Hindlimb muscle (tissue), 1 donor: ENCODE measurements at regions not wholly inside any gene's neighbourhood (a gene's known extent, or its start where the extent isn't known, plus 50 kb on each side); places are given as distances from the start of the nearest gene placed in this dataset.

Experiments
- DNase-seq: peaks from one replicate; pipeline ENCODE4 v3.0.0-alpha.2; 2013

GRCh38 chr7:17020250-17020649, 138.5 kb upstream of the AGR3 start:
- no peak for DNase-seq

- DNase-seq, result no peak
Observed at GRCh38 chr7:17021205-17021604, 139.4 kb upstream of the AGR3 start.

GRCh38 chr7:17022920-17023319, 141.1 kb upstream of the AGR3 start:
- no peak for DNase-seq

- DNase-seq, result no peak
Observed at GRCh38 chr7:17026269-17026668, 144.5 kb upstream of the AGR3 start.

- no peak for DNase-seq
Observed at GRCh38 chr7:17027143-17027788, 145.5 kb upstream of the AGR3 start.

- DNase-seq, result no peak
Observed at GRCh38 chr7:17027789-17028152, 146.0 kb upstream of the AGR3 start.

- DNase-seq, result no peak
Observed at GRCh38 chr7:17029150-17029549, 147.4 kb upstream of the AGR3 start.

- DNase-seq, result no peak
Observed at GRCh38 chr7:17030559-17030958, 148.8 kb upstream of the AGR3 start.

GRCh38 chr7:17031906-17032551, 150.2 kb upstream of the AGR3 start:
- DNase-seq, result no peak

- DNase-seq, result no peak
Observed at GRCh38 chr7:17033245-17033644, 151.5 kb upstream of the AGR3 start.

- DNase-seq, result no peak
Observed at GRCh38 chr7:17036584-17036983, 154.8 kb upstream of the AGR3 start.

GRCh38 chr7:17037356-17037755, 155.6 kb upstream of the AGR3 start:
- no peak for DNase-seq

- no peak for DNase-seq
Observed at GRCh38 chr7:17038160-17038782, 156.5 kb upstream of the AGR3 start.

GRCh38 chr7:17038783-17039170, 157.0 kb upstream of the AGR3 start:
- no peak for DNase-seq

GRCh38 chr7:17039372-17039771, 157.6 kb upstream of the AGR3 start:
- no peak for DNase-seq

GRCh38 chr7:17040716-17041115, 158.9 kb upstream of the AGR3 start:
- DNase-seq, result no peak

GRCh38 chr7:17041324-17041723, 159.5 kb upstream of the AGR3 start:
- no peak for DNase-seq

GRCh38 chr7:17042211-17042610, 160.4 kb upstream of the AGR3 start:
- no peak for DNase-seq

GRCh38 chr7:17043012-17043877, 161.5 kb upstream of the AGR3 start:
- no peak for DNase-seq

- DNase-seq, result no peak
Observed at GRCh38 chr7:17044396-17044795, 162.6 kb upstream of the AGR3 start.

- no peak for DNase-seq
Observed at GRCh38 chr7:17044861-17045260, 163.1 kb upstream of the AGR3 start.

- DNase-seq, result no peak
Observed at GRCh38 chr7:17046259-17046658, 164.5 kb upstream of the AGR3 start.

GRCh38 chr7:17046666-17047065, 164.9 kb upstream of the AGR3 start:
- DNase-seq, result no peak
